Psoas muscle (tissue), 7 donors: ENCODE measurements at regions not wholly inside any gene's neighbourhood (a gene's known extent, or its start where the extent isn't known, plus 50 kb on each side); places are given as distances from the start of the nearest gene placed in this dataset.

ENCODE experiments used
- ATAC-seq, 4 donors: fragments of 200-7000 bp; cut with Tn5 transposase; one replicate each; pipeline ENCODE4 v1.9.1; 2020; ENCODE audit warnings: moderate library complexity in 3 of 4, mild to moderate bottlenecking in 2 of 4
- DNase-seq, 2 donors: peaks; one replicate each; pipeline ENCODE4 v3.0.0-alpha.2; 2020
- H3K27ac ChIP-seq: fragments of 200-600 bp; one replicate; pipeline ENCODE4 v1.8.0; 2022
- H3K27me3 ChIP-seq, 3 donors: fragments of 200-600 bp in 1 of 3; one replicate each; pipeline versions ENCODE4 v1.6.1 to v1.8.0; 2013 to 2022; ENCODE audit warnings: low read length in 2 of 3, mild to moderate bottlenecking in 2 of 3, moderate library complexity in 1 of 3; ENCODE audit not compliant: insufficient read depth in 3 of 3
- H3K36me3 ChIP-seq, 2 donors: fragments of 200-600 bp in 1 of 2; one replicate each; pipeline versions ENCODE4 v1.6.1 to v1.8.0; 2013 to 2022; ENCODE audit warnings: low read depth in 1 of 2, mild to moderate bottlenecking in 1 of 2, moderate library complexity in 1 of 2; ENCODE audit not compliant: insufficient read depth in 1 of 2
- H3K4me1 ChIP-seq: fragments of 200-600 bp; one replicate; pipeline ENCODE4 v1.8.0; 2022
- H3K4me3 ChIP-seq: fragments of 200-600 bp; one replicate; pipeline ENCODE4 v1.8.0; 2022; ENCODE audit warnings: mild to moderate bottlenecking
- H3K9me3 ChIP-seq: fragments of 200-600 bp; one replicate; pipeline ENCODE4 v1.8.0; 2022
- WGBS, 3 donors: extraction: QIAGEN DNeasy Blood & Tissue Kit; methylation state at CpG; one replicate each; pipeline versions ENCODE4 v1.1.6 to v1.1.7; 2013; 5-methylcytosine and 5-hydroxymethylcytosine counted together
- intact Hi-C, 2 donors: fragments of 100-400 bp; cut with DNase I; formaldehyde crosslinking; loops; one replicate each; pipeline versions ENCODE4 v1.11.0 to v1.14.2; 2022
- TF ChIP-seq, protein P1 (sequence below): fragments of 200-600 bp; IDR thresholded peaks from one replicate; pipeline ENCODE4 v1.8.0; 2022; ENCODE audit warnings: antibody characterized with exemption
- donor health status: healthy with polysubstance abuse.
- donor health status: DM: no; HTN: no; CAD: no; lungs with moderate emphysema.
- donor health status: Bipolar disorder and iron deficiency.
- donor health status: healthy.
- donor health status: DM: yes; HTN: yes; CAD: no.
- donor health status: DM: no; HTN: no; CAD: no.
- donor health status: DM: yes; HTN: yes; CAD: no.

DNA sequence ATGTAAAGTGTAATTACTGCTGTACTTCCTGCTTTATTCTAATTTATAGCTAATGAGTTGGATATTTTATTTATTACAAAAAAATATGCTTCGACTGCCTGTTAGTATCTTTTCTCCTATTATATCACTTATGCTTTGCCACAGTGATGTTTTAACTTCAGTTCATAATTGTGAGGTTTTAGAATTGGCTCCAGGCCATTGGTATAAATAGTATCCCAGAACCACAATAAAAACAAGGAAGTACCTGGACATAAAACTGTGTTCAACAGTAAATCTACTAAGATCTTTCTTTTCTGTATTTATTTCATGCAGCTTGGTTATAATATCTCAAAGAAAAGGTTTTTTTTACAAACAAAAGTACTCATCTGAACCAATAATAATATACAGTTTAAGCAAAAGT, 354.3 kb upstream of the CDH9 start:
- 54 to 66% (median 65%) methylated on average over 1 of the region's 1 CpG for WGBS, 3 donors
- DNase-seq (no peak), ATAC-seq (no peak)
- H3K27ac ChIP-seq, result no peak overlapping the region
- no peak overlapping the region for H3K4me3 ChIP-seq
- intact Hi-C loops, result no loop called here
- TF ChIP-seq, protein P1, sequence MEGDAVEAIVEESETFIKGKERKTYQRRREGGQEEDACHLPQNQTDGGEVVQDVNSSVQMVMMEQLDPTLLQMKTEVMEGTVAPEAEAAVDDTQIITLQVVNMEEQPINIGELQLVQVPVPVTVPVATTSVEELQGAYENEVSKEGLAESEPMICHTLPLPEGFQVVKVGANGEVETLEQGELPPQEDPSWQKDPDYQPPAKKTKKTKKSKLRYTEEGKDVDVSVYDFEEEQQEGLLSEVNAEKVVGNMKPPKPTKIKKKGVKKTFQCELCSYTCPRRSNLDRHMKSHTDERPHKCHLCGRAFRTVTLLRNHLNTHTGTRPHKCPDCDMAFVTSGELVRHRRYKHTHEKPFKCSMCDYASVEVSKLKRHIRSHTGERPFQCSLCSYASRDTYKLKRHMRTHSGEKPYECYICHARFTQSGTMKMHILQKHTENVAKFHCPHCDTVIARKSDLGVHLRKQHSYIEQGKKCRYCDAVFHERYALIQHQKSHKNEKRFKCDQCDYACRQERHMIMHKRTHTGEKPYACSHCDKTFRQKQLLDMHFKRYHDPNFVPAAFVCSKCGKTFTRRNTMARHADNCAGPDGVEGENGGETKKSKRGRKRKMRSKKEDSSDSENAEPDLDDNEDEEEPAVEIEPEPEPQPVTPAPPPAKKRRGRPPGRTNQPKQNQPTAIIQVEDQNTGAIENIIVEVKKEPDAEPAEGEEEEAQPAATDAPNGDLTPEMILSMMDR, result no peak
- no peaks in the 10 kb centered on the region for H3K4me1 ChIP-seq
- no peaks in the 10 kb centered on the region for H3K36me3 ChIP-seq
- no peaks in the 10 kb centered on the region for H3K9me3 ChIP-seq
- no peaks in the 10 kb centered on the region for H3K27me3 ChIP-seq

DNA sequence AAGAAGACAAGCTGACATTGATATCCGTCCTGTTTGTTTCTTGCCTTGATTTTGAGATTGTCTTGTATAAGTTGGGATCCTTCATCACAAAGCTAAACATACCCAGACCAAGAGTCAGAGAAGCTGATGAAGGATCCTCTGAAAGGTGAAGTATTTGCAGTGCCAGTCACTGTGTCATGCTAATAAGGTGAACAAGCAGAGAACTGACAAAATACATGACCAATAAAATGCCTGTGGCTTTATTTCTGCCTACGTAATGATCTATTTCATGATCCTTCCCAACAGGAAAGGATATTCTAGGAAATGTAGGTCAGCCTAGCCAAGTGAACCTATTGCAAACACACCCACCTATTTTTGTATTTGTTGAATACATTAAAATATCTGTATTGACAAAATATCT, 351.3 kb upstream of the CDH9 start:
- Histone ChIP-seq H3K4me1 (no peaks in the 10 kb centered on the region), H3K9me3 (no peaks in the 10 kb centered on the region), H3K27ac (no peak overlapping the region), H3K36me3 (no peaks in the 10 kb centered on the region), H3K4me3 (no peak overlapping the region), H3K27me3 (no peaks in the 10 kb centered on the region)
- intact Hi-C loops, result no loop called here
- TF ChIP-seq, protein P1, result no peak
- DNase-seq, result no peak
- 72 to 77% (median 75%) methylated on average over 2 of the region's 2 CpGs for WGBS, 3 donors
- no peak for ATAC-seq

- Histone ChIP-seq H3K4me3 (no peak overlapping the region), H3K36me3 (no peaks in the 10 kb centered on the region), H3K27me3 (no peaks in the 10 kb centered on the region), H3K27ac (no peak overlapping the region), H3K4me1 (no peaks in the 10 kb centered on the region), H3K9me3 (no peaks in the 10 kb centered on the region)
- ATAC-seq, result no peak
- no peak for DNase-seq
- TF ChIP-seq, protein P1, result no peak
- intact Hi-C loops, result no loop called here
- WGBS, 3 donors, result 57 to 63% (median 59%) methylated on average over 4 of the region's 4 CpGs
Observed at GRCh38 chr5:27388755-27389154, 350.4 kb upstream of the CDH9 start.

GRCh38 chr5:27387535-27388073, 349.2 kb upstream of the CDH9 start:
- TF ChIP-seq, protein P1, result no peak
- Histone ChIP-seq H3K27ac (no peak overlapping the region), H3K27me3 (no peaks in the 10 kb centered on the region), H3K36me3 (no peaks in the 10 kb centered on the region), H3K9me3 (no peaks in the 10 kb centered on the region), H3K4me1 (no peaks in the 10 kb centered on the region), H3K4me3 (no peak overlapping the region)
- intact Hi-C loops, result no loop called here
- DNase-seq, result no peak
- ATAC-seq, result no peak
- WGBS, 3 donors, result 68 to 70% (median 68%) methylated on average over 3 of the region's 3 CpGs

- WGBS, 3 donors, result 77 to 83% (median 78%) methylated on average over 1 of the region's 1 CpG
- no peak for ATAC-seq
- Histone ChIP-seq H3K4me1 (no peaks in the 10 kb centered on the region), H3K4me3 (no peak overlapping the region), H3K27me3 (no peaks in the 10 kb centered on the region), H3K9me3 (no peaks in the 10 kb centered on the region), H3K36me3 (no peaks in the 10 kb centered on the region), H3K27ac (no peak overlapping the region)
- DNase-seq, result no peak
- intact Hi-C loops, result no loop called here
- TF ChIP-seq, protein P1, result no peak
Observed at GRCh38 chr5:27381686-27382085, 343.3 kb upstream of the CDH9 start.
